ENCODE measurements at regions not wholly inside any gene's neighbourhood (a gene's known extent, or its start where the extent isn't known, plus 50 kb on each side); places are given as distances from the start of the nearest gene placed in this dataset.

GRCh38 chr11:8767466-8768142, 85.0 kb downstream of the RPL27A start:
- H2AFZ ChIP-seq (ENCODE audit: low read length): no peak overlapping the region
- no peaks in the 10 kb centered on the region for H3K79me2 ChIP-seq (ENCODE audit: insufficient read depth, low read length)
- no peak overlapping the region for H3K9ac ChIP-seq (ENCODE audit: low read length)
- H3K9me3 ChIP-seq (ENCODE audit: low read length): no peaks in the 10 kb centered on the region
- H3K27me3 ChIP-seq (ENCODE audit: insufficient read depth, low read length): no peaks in the 10 kb centered on the region
- no peak overlapping the region for H3K4me3 ChIP-seq (ENCODE audit: low read depth, low read length, poor library complexity, severe bottlenecking)
- no peaks in the 10 kb centered on the region for H3K36me3 ChIP-seq (ENCODE audit: insufficient read depth, low read length)
- no peak for TF ChIP-seq CTCF (IDR thresholded peaks at IDR 0.05; ENCODE audit: low read length)
- no peak for TF ChIP-seq EZH2 (IDR thresholded peaks at IDR 0.05; ENCODE audit: borderline replicate concordance, low read length)
- no peaks in the 10 kb centered on the region for H4K20me1 ChIP-seq (ENCODE audit: insufficient read depth, low read length)
- H3K4me2 ChIP-seq (ENCODE audit: low read length): no peak overlapping the region
- no peak overlapping the region for H3K27ac ChIP-seq (ENCODE audit: low read depth, low read length, poor library complexity, severe bottlenecking)
- no peaks in the 10 kb centered on the region for H3F3A ChIP-seq (ENCODE audit: insufficient read depth, low read length)
- no peaks in the 10 kb centered on the region for H3K4me1 ChIP-seq (ENCODE audit: insufficient read depth, low read length, severe bottlenecking)
- no peaks in the 10 kb centered on the region for H3K9me2 ChIP-seq (ENCODE audit: low read depth, low read length)

GRCh38 chr11:8768625-8769333, 86.2 kb downstream of the RPL27A start:
- no peaks in the 10 kb centered on the region for H3K36me3 ChIP-seq (ENCODE audit: insufficient read depth, low read length)
- no peaks in the 10 kb centered on the region for H3K9me3 ChIP-seq (ENCODE audit: low read length)
- no peak for TF ChIP-seq EZH2 (IDR thresholded peaks at IDR 0.05; ENCODE audit: borderline replicate concordance, low read length)
- TF ChIP-seq CTCF (IDR thresholded peaks at IDR 0.05; ENCODE audit: low read length): no peak
- H3K9me2 ChIP-seq (ENCODE audit: low read depth, low read length): no peaks in the 10 kb centered on the region
- H3K4me1 ChIP-seq (ENCODE audit: insufficient read depth, low read length, severe bottlenecking): no peaks in the 10 kb centered on the region
- H3K9ac ChIP-seq (ENCODE audit: low read length): no peak overlapping the region
- H3K4me2 ChIP-seq (ENCODE audit: low read length): no peak overlapping the region
- no peak overlapping the region for H3K4me3 ChIP-seq (ENCODE audit: low read depth, low read length, poor library complexity, severe bottlenecking)
- H3F3A ChIP-seq (ENCODE audit: insufficient read depth, low read length): no peaks in the 10 kb centered on the region
- no peak overlapping the region for H3K27ac ChIP-seq (ENCODE audit: low read depth, low read length, poor library complexity, severe bottlenecking)
- H2AFZ ChIP-seq (ENCODE audit: low read length): no peak overlapping the region
- no peaks in the 10 kb centered on the region for H3K27me3 ChIP-seq (ENCODE audit: insufficient read depth, low read length)
- H4K20me1 ChIP-seq (ENCODE audit: insufficient read depth, low read length): no peaks in the 10 kb centered on the region
- H3K79me2 ChIP-seq (ENCODE audit: insufficient read depth, low read length): no peaks in the 10 kb centered on the region

GRCh38 chr11:8772571-8773519, 90.3 kb downstream of the RPL27A start:
- no peak overlapping the region for H3K27ac ChIP-seq (ENCODE audit: low read depth, low read length, poor library complexity, severe bottlenecking)
- H3K4me3 ChIP-seq (ENCODE audit: low read depth, low read length, poor library complexity, severe bottlenecking): no peak overlapping the region
- no peak for TF ChIP-seq CTCF (IDR thresholded peaks at IDR 0.05; ENCODE audit: low read length)
- no peak for TF ChIP-seq EZH2 (IDR thresholded peaks at IDR 0.05; ENCODE audit: borderline replicate concordance, low read length)
- no peaks in the 10 kb centered on the region for H3K27me3 ChIP-seq (ENCODE audit: insufficient read depth, low read length)
- no peaks in the 10 kb centered on the region for H3K9me3 ChIP-seq (ENCODE audit: low read length)
- H3K9me2 ChIP-seq (ENCODE audit: low read depth, low read length): no peaks in the 10 kb centered on the region
- H2AFZ ChIP-seq (ENCODE audit: low read length): no peak overlapping the region
- no peak overlapping the region for H3K9ac ChIP-seq (ENCODE audit: low read length)
- H3F3A ChIP-seq (ENCODE audit: insufficient read depth, low read length): no peaks in the 10 kb centered on the region
- no peaks in the 10 kb centered on the region for H3K36me3 ChIP-seq (ENCODE audit: insufficient read depth, low read length)
- H3K79me2 ChIP-seq (ENCODE audit: insufficient read depth, low read length): no peaks in the 10 kb centered on the region
- no peaks in the 10 kb centered on the region for H4K20me1 ChIP-seq (ENCODE audit: insufficient read depth, low read length)
- no peaks in the 10 kb centered on the region for H3K4me1 ChIP-seq (ENCODE audit: insufficient read depth, low read length, severe bottlenecking)
- no peak overlapping the region for H3K4me2 ChIP-seq (ENCODE audit: low read length)
